Globus pallidus (tissue), 1 donor: ENCODE measurements at regions not wholly inside any gene's neighbourhood (a gene's known extent, or its start where the extent isn't known, plus 50 kb on each side); places are given as distances from the start of the nearest gene placed in this dataset.
A peak's percentile ranks its signal among the peaks of the same experiment; 100 is the strongest.
"Not testable (repeated sequence)": the region's sequence is repeated elsewhere in the genome, so short reads cannot be mapped to it uniquely, and the experiment has no call there.

Experiments
- DNase-seq: peaks from one replicate; pipeline ENCODE4 v3.0.0-alpha.2; 2015; ENCODE audit warnings: low spot score

GRCh38 chr14:30369502-30370180 is 189.3 kb upstream of the G2E3 start:
- no peak for DNase-seq

- DNase-seq: no peak
Measured at GRCh38 chr14:30373053-30373452, 185.9 kb upstream of the G2E3 start.

- DNase-seq: no peak
Measured at GRCh38 chr14:30373526-30373925, 185.4 kb upstream of the G2E3 start.

GRCh38 chr14:30375296-30375892 is 183.6 kb upstream of the G2E3 start:
- DNase-seq: peak; percentile 38

GRCh38 chr14:30381861-30382480 is 177.0 kb upstream of the G2E3 start:
- no peak for DNase-seq

GRCh38 chr14:30385925-30386324 is 173.0 kb upstream of the G2E3 start:
- DNase-seq: no peak

GRCh38 chr14:30387871-30388270 is 171.1 kb upstream of the G2E3 start:
- no peak for DNase-seq

GRCh38 chr14:30389134-30389876 is 169.7 kb upstream of the G2E3 start:
- no peak for DNase-seq

GRCh38 chr14:30389877-30390385 is 169.0 kb upstream of the G2E3 start:
- DNase-seq: no peak

- no peak for DNase-seq
Measured at GRCh38 chr14:30395065-30395464, 163.9 kb upstream of the G2E3 start.

- no peak for DNase-seq
Measured at GRCh38 chr14:30402846-30403245, 156.1 kb upstream of the G2E3 start.

GRCh38 chr14:30403791-30404190 is 155.2 kb upstream of the G2E3 start:
- no peak for DNase-seq

GRCh38 chr14:30409508-30410015 is 149.4 kb upstream of the G2E3 start:
- DNase-seq: not testable (repeated sequence)

- no peak for DNase-seq
Measured at GRCh38 chr14:30410986-30411385, 148.0 kb upstream of the G2E3 start.

GRCh38 chr14:30413184-30413583 is 145.8 kb upstream of the G2E3 start:
- not testable (repeated sequence) for DNase-seq

GRCh38 chr14:30417121-30417520 is 141.8 kb upstream of the G2E3 start:
- DNase-seq: no peak

- DNase-seq: no peak
Measured at GRCh38 chr14:30417999-30418398, 141.0 kb upstream of the G2E3 start.

- DNase-seq: no peak
Measured at GRCh38 chr14:30419037-30419436, 139.9 kb upstream of the G2E3 start.

GRCh38 chr14:30420515-30420914 is 138.4 kb upstream of the G2E3 start:
- no peak for DNase-seq

- DNase-seq: no peak
Measured at GRCh38 chr14:30426463-30426862, 132.5 kb upstream of the G2E3 start.

- DNase-seq: no peak
Measured at GRCh38 chr14:30427401-30427800, 131.6 kb upstream of the G2E3 start.

- no peak for DNase-seq
Measured at GRCh38 chr14:30427846-30428245, 131.1 kb upstream of the G2E3 start.
